Heart right ventricle (tissue), 16 donors: ENCODE measurements at regions not wholly inside any gene's neighbourhood (a gene's known extent, or its start where the extent isn't known, plus 50 kb on each side); places are given as distances from the start of the nearest gene placed in this dataset.

Experiments
- ATAC-seq, 8 donors: fragments of 200-7000 bp; cut with Tn5 transposase; one replicate each; pipeline ENCODE4 v1.9.1; 2020; ENCODE audit warnings: mild to moderate bottlenecking in 8 of 8, moderate library complexity in 8 of 8, moderate number of reproducible peaks in 1 of 8
- DNase-seq, 2 donors: peaks; one replicate each; pipeline ENCODE4 v3.0.0-alpha.2; 2020
- H3K27ac ChIP-seq, 10 donors: fragments of 200-600 bp; sonication (generic) in 2 of 10; one replicate each; pipeline versions ENCODE4 v1.5.0 to v1.8.0; 2020 to 2022; ENCODE audit warnings: mild to moderate bottlenecking in 3 of 10
- H3K27me3 ChIP-seq, 7 donors: fragments of 200-600 bp; one replicate each; pipeline ENCODE4 v1.8.0; 2021 to 2022; ENCODE audit warnings: mild to moderate bottlenecking in 2 of 7
- H3K36me3 ChIP-seq, 9 donors: fragments of 200-600 bp; sonication (generic) in 1 of 9; one replicate each; pipeline versions ENCODE4 v1.5.0 to v1.8.0; 2020 to 2022; ENCODE audit warnings: mild to moderate bottlenecking in 2 of 9
- H3K4me1 ChIP-seq, 9 donors: fragments of 200-600 bp; sonication (generic) in 1 of 9; one replicate each; pipeline versions ENCODE4 v1.5.0 to v1.8.0; 2020 to 2022; ENCODE audit warnings: mild to moderate bottlenecking in 4 of 9
- H3K4me3 ChIP-seq, 10 donors: fragments of 200-600 bp; sonication (generic) in 2 of 10; one replicate each; pipeline versions ENCODE4 v1.5.0 to v1.8.0; 2020 to 2022; ENCODE audit warnings: mild to moderate bottlenecking in 7 of 10, moderate library complexity in 2 of 10
- H3K9me3 ChIP-seq, 11 donors: fragments of 200-600 bp in 10 of 11; sonication (generic) in 2 of 11; one replicate each; pipeline versions ENCODE4 v1.5.0 to v1.8.0; 2013 to 2022; ENCODE audit warnings: mild to moderate bottlenecking in 2 of 11, control low read depth in 1 of 11, moderate library complexity in 1 of 11
- WGBS, 2 donors: extraction: QIAGEN DNeasy Blood & Tissue Kit; methylation state at CpG; one replicate each; pipeline ENCODE4 v1.1.7; 2013; ENCODE audit warnings: inconsistent platforms in 1 of 2; 5-methylcytosine and 5-hydroxymethylcytosine counted together
- intact Hi-C, 10 donors: fragments of 100-400 bp; cut with DNase I; formaldehyde crosslinking; loops; one replicate each; pipeline versions ENCODE4 v1.11.1 to v1.14.2; 2022
- TF ChIP-seq, protein P1 (sequence below), 9 donors: fragments of 200-600 bp; sonication (generic) in 2 of 9; IDR thresholded peaks; one replicate each; pipeline versions ENCODE4 v1.5.0 to v1.8.0; 2021 to 2022; ENCODE audit warnings: antibody characterized with exemption in 9 of 9, mild to moderate bottlenecking in 5 of 9, moderate library complexity in 1 of 9
- donor health status: Arrhythmogenic right ventricular cardiomyopathy.
- donor health status: ischemic (EF 13 %, LVEDD 7.1; RV severe dilation, severe dysfunction).
- donor health status: healthy with polysubstance abuse.
- donor health status: DM: no; HTN: yes; CAD: no.
- donor health status: DM: no; HTN: no; CAD: no.
- donor health status: ischemic (EF 25% LVEDD 6.9; RV normal size, moderate dysfunction).
- donor health status: ischemic (EF 25% LVEDD 5.7; RV mildly dilated, moderate dysfunction).
- donor health status: healthy.
- donor health status: DM: yes; HTN: yes; CAD: no.
- donor health status: Ischemic cardiomyopathy.
- donor health status: ischemic (EF 35%, LVEDD 5.7; RV mildly dilated, moderate dysfunction).
- donor health status: nonischemic (EF 11% LVEDD 7.7; RV severe dilation, severe dysfunction).
- donor health status: DM: yes; HTN: yes; CAD: no.
- donor health status: PGD.
- donor health status: ischemic (EF 29% LVEDD 5.4; RV normal size, mild dysfunction).
- donor health status: nonischemic (EF 23%, LVEDD 6.1; RV moderate dilation, normal function).

DNA sequence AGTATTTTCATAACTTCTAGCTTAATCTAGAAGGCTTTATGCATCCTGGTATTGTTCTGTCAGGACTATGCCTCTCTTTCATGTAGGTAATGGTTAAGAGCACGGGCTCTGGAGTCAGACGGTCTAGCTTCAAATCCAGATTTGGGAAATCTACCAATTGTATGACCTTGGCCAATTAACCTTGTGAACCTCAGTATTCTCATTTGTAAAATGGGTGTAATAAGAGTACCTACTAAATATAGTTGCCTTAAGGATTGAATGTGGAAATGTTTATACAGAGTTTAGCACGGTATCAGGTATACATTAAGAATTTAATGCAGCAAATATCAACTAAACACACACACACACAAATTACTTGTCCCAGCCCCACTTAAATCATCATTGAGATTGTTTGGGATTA is 97.3 kb upstream of the RAB3GAP2 start:
- DNase-seq (no peak), ATAC-seq (no peak)
- intact Hi-C loops = no loop called here
- H3K27me3 ChIP-seq = no peaks in the 10 kb centered on the region
- H3K4me3 ChIP-seq = no peak overlapping the region
- H3K36me3 ChIP-seq = no peaks in the 10 kb centered on the region
- 54 to 55% methylated on average over 3 of the region's 3 CpGs for WGBS, 2 donors
- peaks cover 0 to 7% (median 0%) of the 10 kb centered on the region in 11 donors for H3K9me3 ChIP-seq
- peaks cover 0 to 36% (median 27%) of the 10 kb centered on the region in 9 donors for H3K4me1 ChIP-seq
- H3K27ac ChIP-seq = peak overlapping the region in 6 of 10 donors; percentile 5 to 65 (median 52)
- TF ChIP-seq, protein P1, sequence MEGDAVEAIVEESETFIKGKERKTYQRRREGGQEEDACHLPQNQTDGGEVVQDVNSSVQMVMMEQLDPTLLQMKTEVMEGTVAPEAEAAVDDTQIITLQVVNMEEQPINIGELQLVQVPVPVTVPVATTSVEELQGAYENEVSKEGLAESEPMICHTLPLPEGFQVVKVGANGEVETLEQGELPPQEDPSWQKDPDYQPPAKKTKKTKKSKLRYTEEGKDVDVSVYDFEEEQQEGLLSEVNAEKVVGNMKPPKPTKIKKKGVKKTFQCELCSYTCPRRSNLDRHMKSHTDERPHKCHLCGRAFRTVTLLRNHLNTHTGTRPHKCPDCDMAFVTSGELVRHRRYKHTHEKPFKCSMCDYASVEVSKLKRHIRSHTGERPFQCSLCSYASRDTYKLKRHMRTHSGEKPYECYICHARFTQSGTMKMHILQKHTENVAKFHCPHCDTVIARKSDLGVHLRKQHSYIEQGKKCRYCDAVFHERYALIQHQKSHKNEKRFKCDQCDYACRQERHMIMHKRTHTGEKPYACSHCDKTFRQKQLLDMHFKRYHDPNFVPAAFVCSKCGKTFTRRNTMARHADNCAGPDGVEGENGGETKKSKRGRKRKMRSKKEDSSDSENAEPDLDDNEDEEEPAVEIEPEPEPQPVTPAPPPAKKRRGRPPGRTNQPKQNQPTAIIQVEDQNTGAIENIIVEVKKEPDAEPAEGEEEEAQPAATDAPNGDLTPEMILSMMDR (IDR thresholded peaks at IDR 0.05) = no peak

DNA sequence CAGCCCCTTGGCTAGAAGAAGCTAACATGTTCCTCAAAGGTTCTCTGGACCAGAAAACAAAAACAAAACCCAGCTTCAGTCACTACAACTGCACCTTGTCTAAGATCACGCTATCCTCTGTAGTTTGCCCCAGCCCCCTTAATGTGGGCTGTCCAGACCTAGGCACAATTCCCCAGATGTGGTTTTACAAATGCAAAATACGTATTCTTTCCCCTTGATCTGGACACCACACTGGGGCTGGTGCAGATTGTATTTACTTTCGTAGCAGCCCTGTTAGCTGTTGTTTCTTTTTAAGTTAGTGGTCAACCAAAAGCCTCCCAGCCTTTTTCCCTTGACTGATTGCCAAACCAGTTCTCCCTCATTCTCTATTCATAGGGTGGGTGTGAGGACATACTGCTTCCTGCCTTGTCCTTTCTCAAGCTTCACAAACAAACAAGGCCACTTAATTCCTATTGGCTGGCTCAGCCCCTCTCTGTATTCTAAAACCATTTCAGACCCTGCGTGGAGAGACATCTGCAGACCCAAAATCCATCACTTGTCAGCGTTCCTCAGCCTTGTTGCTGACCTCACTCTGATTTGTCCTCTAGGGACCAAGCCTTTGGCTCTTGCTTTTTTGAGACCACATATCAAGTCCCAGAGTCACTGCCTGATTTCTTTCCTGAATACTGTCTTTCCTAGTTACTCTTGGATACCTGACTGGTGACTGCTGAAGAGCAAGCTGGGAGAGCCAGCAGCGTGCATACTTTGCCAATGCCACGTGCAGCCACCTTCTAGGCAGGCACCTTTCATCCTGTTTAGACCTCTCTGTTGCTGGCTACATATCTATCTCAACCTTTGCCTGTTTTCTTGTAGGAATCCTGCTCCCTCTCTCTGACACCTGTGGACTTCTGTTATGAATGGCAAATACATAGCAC is 96.4 kb upstream of the RAB3GAP2 start:
- H3K9me3 ChIP-seq = peaks cover 0 to 7% (median 0%) of the 10 kb centered on the region in 11 donors
- peaks cover 0 to 41% (median 27%) of the 10 kb centered on the region in 9 donors for H3K4me1 ChIP-seq
- H3K27ac ChIP-seq = peak overlapping the region in 9 of 10 donors; percentile 14 to 65 (median 49)
- H3K36me3 ChIP-seq = no peaks in the 10 kb centered on the region
- DNase-seq (peak in 1 of 2 donors; percentile 65), ATAC-seq (peak; percentile 43 to 85 (median 74))
- TF ChIP-seq, protein P1 (IDR thresholded peaks at IDR 0.05) = no peak
- H3K4me3 ChIP-seq = no peak overlapping the region
- WGBS, 2 donors = 56 to 58% methylated on average over 7 of the region's 7 CpGs
- no peaks in the 10 kb centered on the region for H3K27me3 ChIP-seq
- intact Hi-C loops = no loop called here

DNA sequence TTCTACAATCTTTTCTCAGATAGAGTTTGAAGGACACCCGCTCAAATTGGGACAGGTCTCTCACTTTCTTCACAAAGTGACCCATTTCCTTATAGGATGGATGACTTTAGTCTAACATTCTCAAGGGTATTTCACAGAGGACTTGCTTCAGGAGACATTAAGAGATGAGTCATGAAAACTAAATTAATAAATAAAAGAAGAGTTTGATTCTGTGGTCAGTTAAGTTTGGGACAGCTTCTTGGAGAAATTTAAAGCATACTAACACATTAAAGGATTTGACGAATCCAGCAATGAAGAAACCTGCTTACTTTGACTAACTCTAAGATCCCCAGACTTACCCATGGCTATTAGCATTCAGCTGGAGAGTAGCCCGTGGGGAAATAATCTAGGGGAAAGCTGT is 95.6 kb upstream of the RAB3GAP2 start:
- DNase-seq (no peak), ATAC-seq (no peak)
- 82 to 86% methylated on average over 3 of the region's 3 CpGs for WGBS, 2 donors
- Histone ChIP-seq H3K27me3 (no peaks in the 10 kb centered on the region), H3K4me1 (peaks cover 0 to 41% (median 27%) of the 10 kb centered on the region in 9 donors), H3K27ac (peak overlapping the region in 9 of 10 donors; percentile 14 to 65 (median 48)), H3K4me3 (no peak overlapping the region), H3K36me3 (no peaks in the 10 kb centered on the region), H3K9me3 (peaks cover 0 to 7% (median 0%) of the 10 kb centered on the region in 11 donors)
- intact Hi-C loops = no loop called here
- TF ChIP-seq, protein P1 (IDR thresholded peaks at IDR 0.05) = no peak

- intact Hi-C loops = no loop called here
- Histone ChIP-seq H3K36me3 (no peaks in the 10 kb centered on the region), H3K27ac (no peak overlapping the region), H3K4me3 (no peak overlapping the region), H3K9me3 (peaks cover 0 to 7% (median 0%) of the 10 kb centered on the region in 11 donors), H3K27me3 (no peaks in the 10 kb centered on the region), H3K4me1 (peaks cover 0 to 41% (median 27%) of the 10 kb centered on the region in 9 donors)
- no peak for ATAC-seq
- TF ChIP-seq, protein P1 (IDR thresholded peaks at IDR 0.05) = no peak
- no peak for DNase-seq
- 100% methylated on average over 2 of the region's 2 CpGs for WGBS, 2 donors
These were observed 94.0 kb upstream of the RAB3GAP2 start for GRCh38 chr1:220366269-220366668.
